DND-41 (cell line): ENCODE measurements at regions not wholly inside any gene's neighbourhood (a gene's known extent, or its start where the extent isn't known, plus 50 kb on each side); places are given as distances from the start of the nearest gene placed in this dataset.

Experiments used
- ATAC-seq: fragments of 200-7000 bp; cut with Tn5 transposase; 3 replicates; pipeline ENCODE4 v1.9.1; 2021; ENCODE audit warnings: low read depth; ENCODE audit not compliant: insufficient read depth
- DNase-seq: peaks from one replicate; pipeline ENCODE4 v3.0.0-alpha.2; 2020
- H2AFZ ChIP-seq: 2 replicates; pipeline ENCODE4 v1.6.0; 2012; ENCODE audit warnings: low read depth, low read length
- H3K27ac ChIP-seq: 2 replicates; pipeline ENCODE4 v1.5.1; 2012; ENCODE audit warnings: low read length, inconsistent platforms
- H3K27me3 ChIP-seq: fragments of 200-600 bp; sonication (generic); 2 replicates; pipeline ENCODE4 v1.6.0; 2012; ENCODE audit warnings: low read length, mild to moderate bottlenecking, inconsistent platforms; ENCODE audit not compliant: insufficient read depth, poor library complexity
- H3K36me3 ChIP-seq: 2 replicates; pipeline ENCODE4 v1.5.1; 2012; ENCODE audit warnings: low read length, inconsistent platforms; ENCODE audit not compliant: insufficient read depth
- H3K4me1 ChIP-seq: 2 replicates; pipeline ENCODE4 v1.5.1; 2012; ENCODE audit warnings: mild to moderate bottlenecking, low read length; ENCODE audit not compliant: insufficient read depth
- H3K4me2 ChIP-seq: 2 replicates; pipeline ENCODE4 v1.6.0; 2012; ENCODE audit warnings: mild to moderate bottlenecking, moderate library complexity, low read length, inconsistent platforms; ENCODE audit not compliant: insufficient read depth
- H3K4me3 ChIP-seq, 2 experiments: fragments of 200-600 bp in 1 of 2; shearing (Covaris generic) in 1 of 2; 2 replicates each; pipeline ENCODE4 v1.5.1; 2012 to 2016; ENCODE audit warnings: inconsistent platforms in 2 of 2, low read length in 2 of 2, mild to moderate bottlenecking in 2 of 2, low read depth in 1 of 2, moderate library complexity in 1 of 2
- H3K79me2 ChIP-seq: 2 replicates; pipeline ENCODE4 v1.6.0; 2012; ENCODE audit warnings: low read length, inconsistent platforms; ENCODE audit not compliant: insufficient read depth
- H3K9ac ChIP-seq: 2 replicates; pipeline ENCODE4 v1.6.0; 2012; ENCODE audit warnings: low read depth, mild to moderate bottlenecking, inconsistent platforms, low read length, moderate library complexity
- H3K9me3 ChIP-seq: 2 replicates; pipeline ENCODE4 v1.5.1; 2012; ENCODE audit warnings: low read length, moderate library complexity, mild to moderate bottlenecking, inconsistent platforms; ENCODE audit not compliant: insufficient read depth, severe bottlenecking
- H4K20me1 ChIP-seq: 2 replicates; pipeline ENCODE4 v1.6.0; 2012; ENCODE audit warnings: low read length; ENCODE audit not compliant: insufficient read depth
- EZH2 ChIP-seq: IDR thresholded peaks from 3 replicates; pipeline ENCODE4 v1.6.1; 2012; ENCODE audit warnings: borderline replicate concordance, low read depth, mild to moderate bottlenecking, moderate library complexity, low read length, inconsistent platforms; ENCODE audit not compliant: severe bottlenecking
- TF ChIP-seq, protein P1 (sequence below): IDR thresholded peaks from 2 replicates; pipeline ENCODE4 v1.5.1; 2012; ENCODE audit warnings: borderline replicate concordance, low read length, moderate library complexity, mild to moderate bottlenecking; ENCODE audit not compliant: poor library complexity, severe bottlenecking; ENCODE audit errors: extremely low read depth

DNA sequence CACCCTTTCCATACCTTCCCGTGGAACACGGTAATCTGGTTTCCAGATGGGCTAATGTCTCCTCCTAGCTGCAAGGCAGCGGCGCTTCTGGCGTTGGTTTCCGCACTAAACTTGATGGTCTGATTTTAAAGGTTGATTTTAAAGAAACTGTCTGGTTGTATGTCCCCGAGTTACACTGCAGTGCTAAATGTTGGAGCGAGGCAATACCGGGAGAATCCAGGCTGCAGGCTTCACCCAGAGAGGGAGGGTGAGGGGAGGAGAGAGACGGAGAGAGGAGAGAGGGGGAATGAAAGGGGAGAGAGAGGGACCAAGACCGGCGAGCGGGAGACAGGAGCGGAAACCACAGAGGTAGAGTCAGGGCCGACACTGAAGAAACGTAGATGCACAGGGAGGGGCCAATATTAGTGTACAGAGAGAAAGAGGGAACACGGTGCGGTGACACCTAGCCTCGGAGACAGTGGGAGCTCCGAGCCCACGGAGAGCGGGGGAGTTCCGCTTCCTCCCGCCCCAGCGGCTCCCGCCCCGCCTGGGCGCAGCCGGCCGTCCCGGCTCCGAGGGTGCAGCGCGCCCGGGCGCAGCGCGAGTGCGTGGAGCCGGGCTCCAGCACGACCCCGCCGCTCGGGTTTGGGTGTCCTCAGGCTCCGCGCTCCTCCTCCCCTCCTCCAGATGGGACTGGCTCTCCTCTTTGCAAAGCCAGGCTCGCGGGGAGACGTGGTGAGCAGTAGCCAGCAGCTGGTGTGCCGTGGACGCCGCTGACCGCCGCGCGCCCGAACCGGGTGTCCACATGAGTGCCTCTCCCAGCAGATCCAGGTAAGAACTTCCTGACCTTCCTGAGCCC is 71.9 kb upstream of the GRAMD1B start:
- H3K27me3 ChIP-seq = peaks cover 64% of the 10 kb centered on the region

DNA sequence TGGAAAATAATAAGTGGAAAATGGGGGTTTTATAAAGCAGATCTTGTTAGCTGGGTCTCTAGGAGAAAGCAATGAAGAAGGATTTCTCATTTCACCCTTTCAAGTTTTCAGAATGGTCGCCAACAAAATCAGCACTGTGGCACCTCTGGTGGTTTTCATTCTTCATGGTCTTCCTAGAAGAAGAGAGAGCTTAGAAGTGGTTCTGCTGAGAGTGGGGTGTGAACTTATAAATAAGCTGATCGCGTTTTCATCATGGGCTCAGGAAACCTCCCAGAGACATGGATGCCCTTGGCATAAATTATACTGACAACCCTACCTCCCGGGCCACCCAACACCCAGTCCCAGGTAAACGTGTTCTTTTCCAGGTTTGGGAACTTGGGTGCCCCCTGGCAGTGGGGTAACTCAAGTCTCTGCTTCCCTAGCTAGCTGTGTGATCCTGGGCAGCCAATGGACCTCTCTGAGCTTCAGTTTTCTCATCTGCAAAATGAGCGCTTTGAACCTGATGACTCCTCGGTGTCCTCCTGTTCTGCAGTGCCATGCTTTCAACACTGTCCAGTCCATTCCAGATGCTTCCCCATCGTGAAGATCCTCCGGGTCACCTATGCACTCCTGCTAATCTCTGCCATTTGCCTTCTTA is 72.6 kb upstream of the GRAMD1B start:
- H3K9ac ChIP-seq = no peak overlapping the region
- no peaks in the 10 kb centered on the region for H3K79me2 ChIP-seq
- H3K27me3 ChIP-seq = peaks cover 58% of the 10 kb centered on the region
- DNase-seq = no peak
- no peaks in the 10 kb centered on the region for H3K36me3 ChIP-seq
- H4K20me1 ChIP-seq = 0 out of 2 replicates have a peak, but pooled peaks cover 5% of the 10 kb centered on the region
- no peaks in the 10 kb centered on the region for H3K9me3 ChIP-seq
- no peak for TF ChIP-seq EZH2
- TF ChIP-seq, protein P1, sequence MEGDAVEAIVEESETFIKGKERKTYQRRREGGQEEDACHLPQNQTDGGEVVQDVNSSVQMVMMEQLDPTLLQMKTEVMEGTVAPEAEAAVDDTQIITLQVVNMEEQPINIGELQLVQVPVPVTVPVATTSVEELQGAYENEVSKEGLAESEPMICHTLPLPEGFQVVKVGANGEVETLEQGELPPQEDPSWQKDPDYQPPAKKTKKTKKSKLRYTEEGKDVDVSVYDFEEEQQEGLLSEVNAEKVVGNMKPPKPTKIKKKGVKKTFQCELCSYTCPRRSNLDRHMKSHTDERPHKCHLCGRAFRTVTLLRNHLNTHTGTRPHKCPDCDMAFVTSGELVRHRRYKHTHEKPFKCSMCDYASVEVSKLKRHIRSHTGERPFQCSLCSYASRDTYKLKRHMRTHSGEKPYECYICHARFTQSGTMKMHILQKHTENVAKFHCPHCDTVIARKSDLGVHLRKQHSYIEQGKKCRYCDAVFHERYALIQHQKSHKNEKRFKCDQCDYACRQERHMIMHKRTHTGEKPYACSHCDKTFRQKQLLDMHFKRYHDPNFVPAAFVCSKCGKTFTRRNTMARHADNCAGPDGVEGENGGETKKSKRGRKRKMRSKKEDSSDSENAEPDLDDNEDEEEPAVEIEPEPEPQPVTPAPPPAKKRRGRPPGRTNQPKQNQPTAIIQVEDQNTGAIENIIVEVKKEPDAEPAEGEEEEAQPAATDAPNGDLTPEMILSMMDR = no peak
- no peak overlapping the region for H3K27ac ChIP-seq
- H3K4me1 ChIP-seq = peaks cover 6% of the 10 kb centered on the region; the same call in 1 of the 2 replicates
- no peak for ATAC-seq
- 0 out of 2 replicates have a peak overlapping the region, but pooled peaks have one; percentile 31 for H3K4me2 ChIP-seq
- no peak overlapping the region for H2AFZ ChIP-seq
- no peak overlapping the region for H3K4me3 ChIP-seq

More for the DNA sequence above, 71.9 kb upstream of the GRAMD1B start:
- no peak overlapping the region for H3K27ac ChIP-seq
- peak overlapping the region; percentile 31 for H3K4me2 ChIP-seq
- no peak for DNase-seq
- no peak overlapping the region for H3K4me3 ChIP-seq
- H4K20me1 ChIP-seq = 0 out of 2 replicates have a peak, but pooled peaks cover 5% of the 10 kb centered on the region
- peak; percentile 50 for ATAC-seq
- H3K36me3 ChIP-seq = no peaks in the 10 kb centered on the region
- TF ChIP-seq EZH2 = peak; percentile 82
- TF ChIP-seq, protein P1 = no peak
- H3K9ac ChIP-seq = no peak overlapping the region
- 0 out of 2 replicates have a peak overlapping the region, but pooled peaks have one; percentile 5 for H2AFZ ChIP-seq
- no peaks in the 10 kb centered on the region for H3K9me3 ChIP-seq
- H3K4me1 ChIP-seq = peaks cover 6% of the 10 kb centered on the region; the same call in 1 of the 2 replicates
- H3K79me2 ChIP-seq = no peaks in the 10 kb centered on the region

DNA sequence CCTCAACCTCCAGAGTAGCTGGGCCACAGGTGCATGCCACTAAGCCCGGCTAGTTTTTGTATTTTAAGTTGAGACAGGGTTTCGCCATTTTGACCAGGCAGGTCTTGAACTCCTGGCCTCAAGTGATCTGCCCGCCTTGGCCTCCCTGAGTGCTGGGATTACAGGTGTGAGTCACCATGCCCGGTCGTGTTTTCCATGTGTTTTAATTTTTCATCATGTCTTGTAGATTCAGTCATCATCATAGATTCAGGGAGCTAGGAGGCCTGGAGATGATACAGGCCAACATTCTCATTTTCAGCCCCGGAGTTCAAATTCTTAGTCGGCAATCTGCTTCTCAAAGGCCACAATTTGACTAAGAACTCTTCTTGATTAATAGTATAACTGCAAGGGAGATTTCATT is 73.5 kb upstream of the GRAMD1B start:
- Histone ChIP-seq H3K4me2 (no peak overlapping the region), H3K9me3 (no peaks in the 10 kb centered on the region), H2AFZ (no peak overlapping the region), H4K20me1 (0 out of 2 replicates have a peak, but pooled peaks cover 5% of the 10 kb centered on the region), H3K36me3 (no peaks in the 10 kb centered on the region), H3K27ac (no peak overlapping the region), H3K4me1 (peaks cover 6% of the 10 kb centered on the region; the same call in 1 of the 2 replicates), H3K4me3 (no peak overlapping the region), H3K9ac (no peak overlapping the region), H3K27me3 (peaks cover 49% of the 10 kb centered on the region), H3K79me2 (no peaks in the 10 kb centered on the region)
- DNase-seq (no peak), ATAC-seq (no peak)
- TF ChIP-seq, protein P1 = no peak
- TF ChIP-seq EZH2 = no peak
